ENCODE measurements at regions not wholly inside any gene's neighbourhood (a gene's known extent, or its start where the extent isn't known, plus 50 kb on each side); places are given as distances from the start of the nearest gene placed in this dataset.

- no peak for TF ChIP-seq SIN3A (IDR thresholded peaks at IDR 0.05; ENCODE audit: borderline replicate concordance, insufficient read depth, low read depth, low read length)
- no peak for TF ChIP-seq CTCF (IDR thresholded peaks at IDR 0.05)
Observed at GRCh38 chr15:24848050-24848449, 106.7 kb upstream of the SNRPN start.

GRCh38 chr15:24856397-24857390, 98.1 kb upstream of the SNRPN start:
- Histone ChIP-seq H3K27me3 (ENCODE audit: control insufficient read depth, insufficient read depth, low read length) (no peaks in the 10 kb centered on the region), H3K4me3 (ENCODE audit: low read depth in 2 of 2, low read length in 2 of 2) (no peak overlapping the region; a peak in 1 of 4 replicates), H3K9me3 (ENCODE audit: control insufficient read depth, insufficient read depth, low read depth, low read length) (no peaks in the 10 kb centered on the region), H3K27ac (ENCODE audit: low read length) (no peak overlapping the region), H3K4me1 (ENCODE audit: control insufficient read depth, insufficient read depth, low read length) (no peaks in the 10 kb centered on the region), H3K36me3 (ENCODE audit: control insufficient read depth, insufficient read depth, low read length) (no peaks in the 10 kb centered on the region)
- ChIA-PET CTCF (no interaction called here), POLR2A (no interaction called here)
- intact Hi-C loops (cut with micrococcal nuclease; ENCODE audit: unreplicated experiment) (no loop called here), in situ Hi-C loops (cut with HindIII; ENCODE audit: low pct_unique_long_range_greater_than_20kb, low sequenced_read_pairs) (no loop called here)
- no TSS peak for BruUV-seq (replicated peaks)
- ATAC-seq = no peak
- no peak for DNase-seq (ENCODE audit: low read depth, low spot score)
- no peak for TF ChIP-seq TCF7L2 (IDR thresholded peaks at IDR 0.05; ENCODE audit: low read depth, low read length)
- no peak for TF ChIP-seq REST (IDR thresholded peaks at IDR 0.05; ENCODE audit: insufficient read depth in 1 of 2, low read depth in 2 of 2, low read length in 1 of 2)
- TF ChIP-seq SIN3A (IDR thresholded peaks at IDR 0.05; ENCODE audit: borderline replicate concordance, insufficient read depth, low read depth, low read length) = no peak
- TF ChIP-seq POLR2AphosphoS5 (IDR thresholded peaks at IDR 0.05; ENCODE audit: low read depth, low read length) = no peak
- TF ChIP-seq CTCF (IDR thresholded peaks at IDR 0.05) = no peak

More at GRCh38 chr15:24848050-24848449, 106.7 kb upstream of the SNRPN start:
- ATAC-seq (no peak), DNase-seq (ENCODE audit: low read depth, low spot score) (no peak)
- Histone ChIP-seq H3K4me3 (ENCODE audit: low read depth in 2 of 2, low read length in 2 of 2) (no peak overlapping the region; a peak in 1 of 4 replicates), H3K4me1 (ENCODE audit: control insufficient read depth, insufficient read depth, low read length) (no peaks in the 10 kb centered on the region), H3K36me3 (ENCODE audit: control insufficient read depth, insufficient read depth, low read length) (no peaks in the 10 kb centered on the region), H3K9me3 (ENCODE audit: control insufficient read depth, insufficient read depth, low read depth, low read length) (no peaks in the 10 kb centered on the region), H3K27me3 (ENCODE audit: control insufficient read depth, insufficient read depth, low read length) (no peaks in the 10 kb centered on the region), H3K27ac (ENCODE audit: low read length) (no peak overlapping the region)
- BruUV-seq (replicated peaks) = no TSS peak
- in situ Hi-C loops (cut with HindIII; ENCODE audit: low pct_unique_long_range_greater_than_20kb, low sequenced_read_pairs) = no loop called here
- ChIA-PET CTCF (no interaction called here), POLR2A (no interaction called here)
- intact Hi-C loops (cut with micrococcal nuclease; ENCODE audit: unreplicated experiment) = no loop called here

All from Panc1 (cell line).